IgD-negative memory B cell (primary cell): ENCODE measurements at regions not wholly inside any gene's neighbourhood (a gene's known extent, or its start where the extent isn't known, plus 50 kb on each side); places are given as distances from the start of the nearest gene placed in this dataset.
"Not testable (repeated sequence)": the region's sequence is repeated elsewhere in the genome, so short reads cannot be mapped to it uniquely, and the experiment has no call there.

Experiments used
- H3K27ac Mint-ChIP-seq, 3 donors: one replicate each; pipeline ENCODE4 v1.8.0; 2020 to 2022; ENCODE audit warnings: mild to moderate bottlenecking in 3 of 3, mixed read lengths in 3 of 3, moderate library complexity in 1 of 3
- H3K27me3 Mint-ChIP-seq: one replicate; pipeline ENCODE4 v1.8.0; 2021; ENCODE audit warnings: mixed read lengths
- H3K36me3 Mint-ChIP-seq: one replicate; pipeline ENCODE4 v1.8.0; 2020; ENCODE audit warnings: mild to moderate bottlenecking, mixed read lengths
- H3K4me1 Mint-ChIP-seq, 3 donors: one replicate each; pipeline ENCODE4 v1.8.0; 2020 to 2022; ENCODE audit warnings: mixed read lengths in 3 of 3, mild to moderate bottlenecking in 1 of 3
- H3K4me3 Mint-ChIP-seq, 4 donors: one replicate each; pipeline ENCODE4 v1.8.0; 2020 to 2022; ENCODE audit warnings: mild to moderate bottlenecking in 4 of 4, mixed read lengths in 4 of 4, moderate library complexity in 3 of 4
- H3K9me3 Mint-ChIP-seq, 3 donors: one replicate each; pipeline ENCODE4 v1.8.0; 2020 to 2021; ENCODE audit warnings: mixed read lengths in 3 of 3, mild to moderate bottlenecking in 1 of 3

GRCh38 chr4:13783800-13784411 lies 156.4 kb upstream of the BOD1L1 start:
- no peaks in the 10 kb centered on the region for H3K36me3 Mint-ChIP-seq

DNA sequence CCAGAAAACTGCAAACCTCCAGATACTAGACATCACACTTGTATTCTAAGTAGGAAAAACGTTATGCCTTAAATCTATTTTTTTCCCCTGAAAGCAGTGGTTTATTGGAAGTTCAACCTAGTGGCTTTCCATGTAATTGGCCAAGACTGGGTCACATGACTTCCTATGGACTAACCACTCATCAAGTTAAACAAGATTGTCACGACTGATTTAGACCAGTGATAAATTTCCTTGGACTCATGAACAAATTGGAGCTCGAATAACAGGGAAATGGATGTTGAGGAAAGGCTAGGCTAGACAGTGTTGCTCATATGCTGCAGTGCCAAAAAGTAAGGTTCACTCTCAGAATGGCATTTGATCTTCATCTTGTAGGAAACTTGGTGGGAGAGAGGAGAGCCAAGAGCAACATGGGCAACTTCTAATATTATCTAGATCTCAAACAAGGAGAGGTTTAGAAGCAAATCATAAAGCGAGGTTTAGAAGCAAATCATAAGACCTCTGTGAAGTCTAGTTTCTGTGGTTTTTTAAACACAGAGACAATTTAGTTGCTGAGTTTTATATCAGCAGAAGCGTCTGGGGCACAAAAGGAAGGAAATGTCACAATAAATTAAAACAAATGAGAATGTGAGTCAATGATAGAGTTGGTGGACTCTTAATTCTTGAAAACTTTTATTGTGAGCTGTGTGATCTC lies 165.6 kb upstream of the BOD1L1 start:
- H3K4me3 Mint-ChIP-seq = no peak overlapping the region
- peaks cover 0 to 2% (median 0%) of the 10 kb centered on the region in 3 donors for H3K9me3 Mint-ChIP-seq
- H3K27ac Mint-ChIP-seq = no peak overlapping the region
- H3K36me3 Mint-ChIP-seq = no peaks in the 10 kb centered on the region
- peaks cover 0 to 2% (median 0%) of the 10 kb centered on the region in 3 donors for H3K4me1 Mint-ChIP-seq
- H3K27me3 Mint-ChIP-seq = peaks cover 4% of the 10 kb centered on the region

More at GRCh38 chr4:13783800-13784411, 156.4 kb upstream of the BOD1L1 start:
- Mint-ChIP-seq H3K27ac (no peak overlapping the region), H3K4me3 (no peak overlapping the region), H3K27me3 (peaks cover 4% of the 10 kb centered on the region), H3K9me3 (peaks cover 0 to 3% (median 0%) of the 10 kb centered on the region in 3 donors), H3K4me1 (peaks cover 0 to 5% (median 0%) of the 10 kb centered on the region in 3 donors)

DNA sequence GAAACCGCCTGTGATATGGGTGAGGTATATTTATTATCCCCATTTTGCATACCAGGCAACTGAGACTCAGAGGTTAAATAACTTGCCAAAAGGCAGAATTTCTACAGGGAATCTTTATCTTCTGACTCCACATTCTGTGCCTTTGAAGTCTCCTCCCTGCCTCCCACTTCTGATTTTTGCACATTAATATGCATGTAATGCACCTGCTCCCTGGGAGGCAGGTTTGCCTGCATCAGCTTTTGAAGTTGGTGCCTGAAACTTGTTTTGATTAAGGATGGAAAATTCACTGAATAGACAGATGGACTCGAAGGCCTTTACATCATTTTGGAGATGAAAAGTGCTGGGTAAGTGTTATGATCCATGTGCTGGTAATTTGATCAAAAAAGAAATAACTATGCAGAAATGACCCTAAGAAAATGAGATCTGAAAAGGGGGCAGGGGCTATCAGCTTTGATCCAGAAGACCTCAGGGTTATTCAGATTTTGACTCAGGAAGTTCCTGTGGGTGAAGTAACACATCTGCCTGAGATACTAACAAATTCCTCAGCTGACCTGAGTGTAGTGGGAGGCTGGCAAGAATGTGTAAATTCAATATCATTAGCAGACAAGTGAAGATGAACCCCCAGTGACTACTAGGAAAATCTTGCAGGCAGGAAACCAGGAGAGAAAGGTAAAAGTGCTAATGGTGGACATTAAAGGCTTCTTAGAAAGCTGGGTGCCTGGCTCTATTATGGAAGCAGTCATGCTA lies 167.5 kb upstream of the BOD1L1 start:
- Mint-ChIP-seq H3K9me3 (peaks cover 0 to 3% (median 0%) of the 10 kb centered on the region in 3 donors), H3K36me3 (no peaks in the 10 kb centered on the region), H3K4me3 (no peak overlapping the region), H3K27ac (no peak overlapping the region), H3K27me3 (peaks cover 4% of the 10 kb centered on the region), H3K4me1 (peaks cover 0 to 2% (median 0%) of the 10 kb centered on the region in 3 donors)

DNA sequence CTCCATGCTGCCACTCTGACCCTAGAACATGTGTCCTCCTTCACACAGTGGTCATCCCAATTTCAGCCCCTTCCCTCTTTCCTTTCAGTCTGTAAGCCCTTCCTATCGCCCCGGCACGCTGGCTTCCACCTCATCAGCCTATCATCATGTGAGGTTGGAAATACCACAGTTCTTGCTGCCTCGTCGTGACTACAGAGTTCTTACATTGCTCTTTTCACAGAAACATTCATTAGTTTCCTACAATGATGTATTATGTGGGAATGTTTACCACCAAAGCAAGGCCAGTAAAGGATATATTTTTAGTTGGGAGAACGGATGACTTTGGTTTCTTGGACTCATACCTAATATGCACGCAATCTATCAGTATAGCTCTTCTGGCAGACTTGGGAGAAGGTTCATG lies 169.5 kb upstream of the BOD1L1 start:
- Mint-ChIP-seq H3K9me3 (peaks cover 0 to 3% (median 0%) of the 10 kb centered on the region in 3 donors), H3K27ac (no peak overlapping the region), H3K36me3 (no peaks in the 10 kb centered on the region), H3K4me1 (peaks cover 0 to 2% (median 0%) of the 10 kb centered on the region in 3 donors), H3K27me3 (peaks cover 4% of the 10 kb centered on the region), H3K4me3 (no peak overlapping the region)

- H3K36me3 Mint-ChIP-seq = no peaks in the 10 kb centered on the region
- no peak overlapping the region for H3K4me3 Mint-ChIP-seq
- no peak overlapping the region for H3K27ac Mint-ChIP-seq
- H3K27me3 Mint-ChIP-seq = no peaks in the 10 kb centered on the region
- H3K4me1 Mint-ChIP-seq = no peaks in the 10 kb centered on the region
- peaks cover 0 to 4% (median 3%) of the 10 kb centered on the region in 3 donors for H3K9me3 Mint-ChIP-seq
Measured at GRCh38 chr4:13815231-13815630, 187.7 kb upstream of the BOD1L1 start.

DNA sequence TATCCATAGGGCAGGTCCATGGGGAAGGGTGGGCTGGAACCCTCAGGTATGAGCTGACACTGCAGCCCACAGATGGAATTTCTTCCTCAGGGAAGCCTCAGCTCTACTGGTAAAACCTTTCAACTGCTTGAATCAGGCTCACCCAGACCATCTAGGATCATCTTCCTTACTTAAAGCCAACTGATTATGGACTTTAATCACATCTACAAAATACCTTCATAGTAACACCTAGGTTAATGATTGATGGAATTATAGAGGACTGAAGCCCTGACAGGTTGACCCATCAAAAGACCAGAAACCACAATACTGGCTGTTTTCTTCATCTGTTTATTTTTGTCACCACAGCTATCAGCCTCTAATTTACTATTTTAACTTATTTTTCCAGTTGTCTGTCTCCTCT lies 188.9 kb upstream of the BOD1L1 start:
- peaks cover 0 to 8% (median 3%) of the 10 kb centered on the region in 3 donors for H3K9me3 Mint-ChIP-seq
- H3K27me3 Mint-ChIP-seq = no peaks in the 10 kb centered on the region
- no peaks in the 10 kb centered on the region for H3K36me3 Mint-ChIP-seq
- H3K4me1 Mint-ChIP-seq = no peaks in the 10 kb centered on the region
- no peak overlapping the region for H3K4me3 Mint-ChIP-seq
- no peak overlapping the region for H3K27ac Mint-ChIP-seq

DNA sequence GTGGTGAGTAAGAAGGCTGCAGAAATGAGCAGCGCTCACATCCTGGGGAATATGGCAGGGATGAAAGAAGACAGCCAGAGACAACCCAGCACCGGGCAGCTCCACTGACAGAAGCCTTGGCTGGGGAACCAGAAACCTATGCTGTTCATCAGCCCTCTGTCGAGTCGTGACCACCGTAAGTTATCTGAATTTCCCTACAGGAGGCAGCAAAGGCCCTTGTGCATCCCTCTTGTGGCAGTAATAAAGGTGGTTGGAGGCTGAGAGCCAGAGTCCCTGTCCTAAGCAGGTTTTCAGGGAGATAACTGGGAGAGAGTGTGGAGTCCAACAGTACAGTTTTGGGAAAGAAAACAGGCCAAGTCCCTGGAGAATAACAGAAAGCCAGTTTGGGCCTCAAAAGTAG lies 194.0 kb upstream of the BOD1L1 start:
- Mint-ChIP-seq H3K27me3 (no peaks in the 10 kb centered on the region), H3K9me3 (peaks cover 9 to 23% (median 17%) of the 10 kb centered on the region in 3 donors), H3K4me3 (no peak overlapping the region), H3K27ac (no peak overlapping the region), H3K36me3 (no peaks in the 10 kb centered on the region), H3K4me1 (no peaks in the 10 kb centered on the region)

GRCh38 chr4:13825822-13826221 lies 198.3 kb upstream of the BOD1L1 start:
- not testable (repeated sequence) for H3K27me3 Mint-ChIP-seq, H3K36me3 Mint-ChIP-seq

DNA sequence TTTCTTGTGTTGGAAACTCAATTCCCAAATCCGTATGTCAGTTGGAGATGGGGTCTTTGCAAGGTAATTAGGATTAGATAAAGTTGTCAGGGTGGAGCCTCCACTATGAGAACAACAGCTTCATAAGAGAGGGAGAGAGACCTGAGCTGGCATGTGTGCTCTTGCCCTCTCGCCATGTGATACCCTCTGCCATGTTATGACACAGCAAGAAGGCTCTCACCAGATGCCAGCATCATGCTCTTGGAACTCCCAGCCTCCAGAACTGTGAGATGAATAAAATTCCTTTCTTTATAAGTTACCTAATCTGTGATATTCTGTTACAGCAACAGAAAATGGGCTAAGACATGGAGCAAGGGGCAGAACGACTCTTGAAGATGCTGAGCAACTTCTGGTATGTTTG lies 201.9 kb upstream of the BOD1L1 start:
- Mint-ChIP-seq H3K4me1 (peaks cover 0 to 2% (median 0%) of the 10 kb centered on the region in 3 donors), H3K27ac (no peak overlapping the region), H3K9me3 (peaks cover 4 to 9% (median 4%) of the 10 kb centered on the region in 3 donors), H3K27me3 (peaks cover 3% of the 10 kb centered on the region), H3K4me3 (no peak overlapping the region), H3K36me3 (no peaks in the 10 kb centered on the region)

More at GRCh38 chr4:13825822-13826221, 198.3 kb upstream of the BOD1L1 start:
- not testable (repeated sequence) for H3K4me1 Mint-ChIP-seq, H3K27ac Mint-ChIP-seq
- Mint-ChIP-seq H3K9me3 (peaks cover 9 to 24% (median 13%) of the 10 kb centered on the region in 3 donors), H3K4me3 (peak overlapping the region in 1 of 4 donors; percentile 43)

DNA sequence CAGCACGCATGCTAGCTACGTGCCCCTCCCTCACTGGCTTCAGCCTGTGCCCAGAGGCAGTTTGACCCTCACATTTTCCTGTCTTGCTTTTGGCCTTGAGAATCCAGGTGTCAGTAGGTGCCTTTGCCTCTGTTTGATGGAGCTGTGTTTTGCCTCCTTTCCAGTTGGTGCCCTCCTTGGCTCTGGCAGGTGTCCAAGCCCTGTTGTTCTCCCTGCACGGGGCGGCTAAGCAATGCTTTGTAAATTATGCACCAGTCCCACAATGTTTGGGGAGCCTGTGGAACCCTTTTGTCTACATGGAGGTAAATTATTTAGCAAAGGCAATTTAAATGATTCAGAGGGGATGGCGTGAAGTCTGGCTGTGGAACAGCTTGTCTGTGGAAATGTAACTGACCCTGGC lies 202.9 kb upstream of the BOD1L1 start:
- Mint-ChIP-seq H3K27ac (no peak overlapping the region), H3K4me1 (peaks cover 0 to 2% (median 0%) of the 10 kb centered on the region in 3 donors), H3K36me3 (no peaks in the 10 kb centered on the region), H3K9me3 (peaks cover 2 to 5% (median 4%) of the 10 kb centered on the region in 3 donors), H3K4me3 (no peak overlapping the region), H3K27me3 (peaks cover 3% of the 10 kb centered on the region)

GRCh38 chr4:13833171-13833804 lies 205.8 kb upstream of the BOD1L1 start:
- Mint-ChIP-seq H3K4me1 (peaks cover 0 to 2% (median 0%) of the 10 kb centered on the region in 3 donors), H3K27ac (no peak overlapping the region), H3K27me3 (peaks cover 3% of the 10 kb centered on the region), H3K4me3 (no peak overlapping the region), H3K36me3 (no peaks in the 10 kb centered on the region), H3K9me3 (no peaks in the 10 kb centered on the region)

GRCh38 chr4:13836946-13837912 lies 209.7 kb upstream of the BOD1L1 start:
- no peak overlapping the region for H3K4me3 Mint-ChIP-seq
- no peak overlapping the region for H3K27ac Mint-ChIP-seq
- H3K9me3 Mint-ChIP-seq = no peaks in the 10 kb centered on the region
- peaks cover 3% of the 10 kb centered on the region for H3K27me3 Mint-ChIP-seq
- H3K4me1 Mint-ChIP-seq = peaks cover 0 to 2% (median 0%) of the 10 kb centered on the region in 3 donors
- H3K36me3 Mint-ChIP-seq = no peaks in the 10 kb centered on the region

DNA sequence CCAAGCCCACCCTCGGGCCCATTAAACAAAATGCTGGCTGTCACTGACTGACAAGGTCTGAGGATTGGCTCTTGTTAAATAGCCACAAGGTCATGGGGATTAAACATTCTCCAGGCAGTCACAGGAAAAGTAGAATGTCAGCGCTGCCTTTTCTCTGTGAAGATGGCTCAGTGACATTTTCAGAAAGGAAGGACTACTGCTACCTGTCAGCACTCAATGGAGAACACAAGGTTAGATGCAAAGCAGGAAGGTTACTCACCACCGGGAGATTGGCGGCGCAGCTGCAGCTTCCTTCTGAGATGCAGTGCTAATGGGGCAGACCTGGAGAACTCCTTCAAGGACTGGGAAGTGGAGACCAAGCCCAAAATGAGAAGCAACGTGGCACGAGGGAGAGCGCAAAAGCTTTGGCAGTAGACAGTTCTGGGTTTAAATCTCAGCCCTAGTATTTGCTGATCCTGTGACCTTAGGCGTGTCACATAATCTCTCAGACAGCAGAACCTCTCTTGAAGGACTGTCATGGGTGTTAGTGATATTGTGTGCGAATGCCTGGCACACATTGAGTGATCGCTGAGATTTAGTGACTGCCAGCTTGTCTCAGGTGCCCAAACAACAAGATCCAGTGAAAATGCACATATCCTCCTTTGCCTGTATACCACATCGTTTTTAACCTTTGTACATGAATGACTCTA lies 213.1 kb upstream of the BOD1L1 start:
- Mint-ChIP-seq H3K27ac (no peak overlapping the region), H3K9me3 (no peaks in the 10 kb centered on the region), H3K4me1 (no peaks in the 10 kb centered on the region), H3K27me3 (no peaks in the 10 kb centered on the region), H3K36me3 (no peaks in the 10 kb centered on the region), H3K4me3 (peak overlapping the region in 1 of 4 donors; percentile 49)
